IMR-90 (cell line): ENCODE measurements at regions not wholly inside any gene's neighbourhood (a gene's known extent, or its start where the extent isn't known, plus 50 kb on each side); places are given as distances from the start of the nearest gene placed in this dataset.

ENCODE experiments used
- ATAC-seq: fragments of 200-7000 bp; cut with Tn5 transposase; 2 replicates; pipeline ENCODE4 v1.9.1; 2020; ENCODE audit warnings: low read depth, mild to moderate bottlenecking, moderate library complexity
- BruUV-seq: library from RNA; stranded (reverse); fragments of 400-500 nt; replicated peaks from 2 replicates; lab custom pipeline; 2021; lab: Mats Ljungman, UMichigan
- CTCF ChIA-PET: fragments of 300-600 bp; formaldehyde crosslinking; extraction: SDS; loops from one replicate; lab custom pipeline; 2021; ENCODE audit warnings: antibody characterized with exemption; lab: Yijun Ruan, JAX
- POLR2A ChIA-PET: fragments of 300-600 bp; sonication (Branson Sonifier 250); formaldehyde crosslinking; loops from one replicate; lab custom pipeline; 2022; ENCODE audit warnings: antibody characterized with exemption; ENCODE audit not compliant: unreplicated experiment; lab: Charles Lee
- DNase-seq: peaks from one replicate; pipeline ENCODE4 v3.0.0; 2013
- H2AFZ ChIP-seq: replicated peaks from 2 replicates; pipeline ENCODE3; 2013; ENCODE audit warnings: low read length, mild to moderate bottlenecking; ENCODE audit not compliant: poor library complexity
- H2AK5ac ChIP-seq: 2 replicates; pipeline ENCODE4 v1.6.1; 2013; ENCODE audit warnings: low read depth, low read length, inconsistent platforms
- H2AK9ac ChIP-seq: replicated peaks from 2 replicates; pipeline ENCODE3; 2013; ENCODE audit warnings: mild to moderate bottlenecking, low read depth, low read length, moderate library complexity; ENCODE audit not compliant: poor library complexity
- H2BK120ac ChIP-seq: 2 replicates; pipeline ENCODE4 v1.6.1; 2013; ENCODE audit warnings: low read depth, low read length, inconsistent platforms
- H2BK15ac ChIP-seq: 3 replicates; pipeline ENCODE4 v1.6.1; 2013; ENCODE audit warnings: low read depth, low read length, inconsistent platforms
- H2BK20ac ChIP-seq: 2 replicates; pipeline ENCODE4 v1.6.1; 2013; ENCODE audit warnings: low read depth, mild to moderate bottlenecking, inconsistent platforms, low read length, moderate library complexity
- H2BK5ac ChIP-seq: 2 replicates; pipeline ENCODE4 v1.6.1; 2013; ENCODE audit warnings: mild to moderate bottlenecking, low read depth, low read length, inconsistent platforms; ENCODE audit not compliant: poor library complexity, severe bottlenecking
- H3K14ac ChIP-seq: replicated peaks from 2 replicates; pipeline ENCODE4 v1.6.1; 2013; ENCODE audit warnings: low read depth, low read length, inconsistent platforms
- H3K18ac ChIP-seq: 2 replicates; pipeline ENCODE4 v1.6.1; 2013; ENCODE audit warnings: low read depth, low read length, control low read depth
- H3K23ac ChIP-seq: 2 replicates; pipeline ENCODE4 v1.6.1; 2013; ENCODE audit warnings: low read depth, low read length, inconsistent platforms
- H3K27ac ChIP-seq: 2 replicates; pipeline ENCODE4 v1.5.1; 2013; ENCODE audit warnings: mild to moderate bottlenecking, control low read depth, low read length; ENCODE audit not compliant: insufficient read depth
- H3K27me3 ChIP-seq: 2 replicates; pipeline ENCODE4 v1.6.1; 2013; ENCODE audit warnings: low read length; ENCODE audit not compliant: control insufficient read depth, insufficient read depth
- H3K36me3 ChIP-seq: 2 replicates; pipeline ENCODE4 v1.6.1; 2013; ENCODE audit warnings: low read length, mixed read lengths; ENCODE audit not compliant: control insufficient read depth, insufficient read depth
- H3K4ac ChIP-seq: 2 replicates; pipeline ENCODE4 v1.6.1; 2013; ENCODE audit warnings: low read depth, low read length, inconsistent platforms
- H3K4me1 ChIP-seq: 2 replicates; pipeline ENCODE4 v1.6.1; 2013; ENCODE audit warnings: low read length, mixed read lengths; ENCODE audit not compliant: control insufficient read depth, insufficient read depth
- H3K4me2 ChIP-seq: 2 replicates; pipeline ENCODE4 v1.6.1; 2013; ENCODE audit warnings: low read depth, mild to moderate bottlenecking, control low read depth, low read length, moderate library complexity
- H3K4me3 ChIP-seq: 2 replicates; pipeline ENCODE4 v1.5.1; 2013; ENCODE audit warnings: low read depth, mild to moderate bottlenecking, control low read depth, low read length, moderate library complexity; ENCODE audit not compliant: insufficient read depth
- H3K56ac ChIP-seq: 2 replicates; pipeline ENCODE4 v1.6.1; 2013; ENCODE audit warnings: low read length, inconsistent platforms; ENCODE audit not compliant: insufficient read depth; ENCODE audit errors: extremely low read depth
- H3K79me1 ChIP-seq, 2 experiments: 2 replicates each; pipeline ENCODE4 v1.6.1; 2013; ENCODE audit warnings: low read length in 2 of 2, inconsistent platforms in 1 of 2, low read depth in 1 of 2
- H3K9ac ChIP-seq: 2 replicates; pipeline ENCODE4 v1.6.1; 2013; ENCODE audit warnings: low read depth, low read length, control low read depth
- H3K9me1 ChIP-seq: 2 replicates; pipeline ENCODE4 v1.6.1; 2013; ENCODE audit warnings: low read length, inconsistent platforms; ENCODE audit not compliant: insufficient read depth
- H3K9me3 ChIP-seq: 2 replicates; pipeline ENCODE4 v1.6.1; 2013; ENCODE audit warnings: low read length; ENCODE audit not compliant: control insufficient read depth, insufficient read depth
- H4K20me1 ChIP-seq: 2 replicates; pipeline ENCODE4 v1.6.1; 2013; ENCODE audit warnings: low read length, inconsistent platforms; ENCODE audit not compliant: insufficient read depth
- H4K5ac ChIP-seq: 2 replicates; pipeline ENCODE4 v1.6.1; 2013; ENCODE audit warnings: mild to moderate bottlenecking, low read depth, low read length, control low read depth
- H4K8ac ChIP-seq, 2 experiments: 2 replicates each; pipeline ENCODE4 v1.6.1; 2013; ENCODE audit warnings: low read depth in 2 of 2, low read length in 2 of 2, control low read depth in 1 of 2, inconsistent platforms in 1 of 2
- H4K91ac ChIP-seq: 2 replicates; pipeline ENCODE4 v1.6.1; 2013; ENCODE audit warnings: low read depth, low read length, inconsistent platforms; ENCODE audit not compliant: insufficient read depth
- CEBPB ChIP-seq: IDR thresholded peaks from 2 replicates; pipeline ENCODE4 v1.6.1; 2012; ENCODE audit warnings: low read depth, low read length, improper control_type of control experiment
- whole genome bisulfite sequencing, 2 experiments: methylation state at CpG; one replicate each; pipeline versions ENCODE4 v1.1.5 to v1.1.7; 2013; ENCODE audit warnings: missing lambda C conversion rate in 2 of 2; ENCODE audit not compliant: insufficient read length in 1 of 2; ENCODE audit errors: extremely low coverage in 2 of 2; 5-methylcytosine and 5-hydroxymethylcytosine counted together
- dilution Hi-C: fragments of 300-500 bp; cut with HindIII; formaldehyde crosslinking; loops from one replicate; pipeline ENCODE4 v1.14.3; 2018; ENCODE audit warnings: low sequenced_read_pairs; ENCODE audit not compliant: unreplicated experiment
- in situ Hi-C: fragments of 300-500 bp; cut with MboI; formaldehyde crosslinking; loops from 3 replicates; pipeline ENCODE4 v1.14.3; 2019; ENCODE audit warnings: low sequenced_read_pairs, inconsistent platforms, mixed read lengths
- intact Hi-C: fragments of 100-400 bp; cut with micrococcal nuclease; formaldehyde crosslinking; loops from 2 replicates; pipeline ENCODE4 v1.10.0; 2022

DNA sequence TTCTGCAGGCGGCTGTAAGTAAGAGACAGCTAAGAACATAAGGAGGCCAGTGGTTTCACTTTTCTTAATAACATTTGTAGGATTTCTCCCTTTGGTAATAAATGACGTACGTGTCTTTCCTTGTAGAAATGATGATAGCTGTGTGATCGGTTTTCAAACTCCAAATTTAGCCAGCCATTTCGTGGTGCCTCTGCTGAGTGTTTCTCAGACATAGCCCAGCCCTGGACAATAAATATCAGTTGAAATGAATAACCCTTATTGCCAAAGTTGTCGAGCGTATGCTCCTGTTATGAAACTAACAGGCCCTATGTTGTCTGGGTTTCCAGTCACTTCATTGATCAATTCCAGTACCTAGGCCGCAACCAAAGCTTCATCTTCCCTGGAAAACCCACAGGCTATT, 75.0 kb upstream of the MSX2 start:
- TF ChIP-seq CEBPB, result no peak
- peaks cover 10% of the 10 kb centered on the region for H3K27me3 ChIP-seq
- dilution Hi-C loops, result no loop called here

More for the DNA sequence above, 75.0 kb upstream of the MSX2 start:
- POLR2A ChIA-PET, result no interaction called here
- Histone ChIP-seq H2AK9ac (no peak overlapping the region), H2BK15ac (no peak overlapping the region), H3K23ac (no peak overlapping the region), H2BK5ac (no peak overlapping the region), H2AFZ (no peak overlapping the region), H2AK5ac (no peak overlapping the region), H3K14ac (no peak overlapping the region), H3K4ac (no peak overlapping the region), H4K8ac (no peak overlapping the region), H3K9me1 (no peaks in the 10 kb centered on the region), H2BK120ac (no peak overlapping the region), H4K5ac (no peak overlapping the region), H3K18ac (no peak overlapping the region), H3K4me3 (no peak overlapping the region), H3K79me1 (no peaks in the 10 kb centered on the region), H3K9me3 (peaks cover 9% of the 10 kb centered on the region), H3K9ac (no peak overlapping the region), H4K20me1 (no peaks in the 10 kb centered on the region), H3K27ac (no peak overlapping the region), H3K36me3 (no peaks in the 10 kb centered on the region), H2BK20ac (no peak overlapping the region), H3K4me1 (no peaks in the 10 kb centered on the region), H4K91ac (no peak overlapping the region), H3K56ac (no peak overlapping the region), H3K4me2 (peak overlapping the region; percentile 34; the same call in 1 of the 2 replicates)
- WGBS, 2 experiments, result no CpG with 5 or more reads among the region's 8 CpGs
- no peak for ATAC-seq
- intact Hi-C loops, result no loop called here
- in situ Hi-C loops, result no loop called here
- CTCF ChIA-PET, result no interaction called here
- DNase-seq, result no peak
- no TSS peak for BruUV-seq
